DMS53 treated with DMSO at 0.1 percent for 48 hours (cell line): ENCODE measurements at regions not wholly inside any gene's neighbourhood (a gene's known extent, or its start where the extent isn't known, plus 50 kb on each side); places are given as distances from the start of the nearest gene placed in this dataset.
"Not testable (repeated sequence)": the region's sequence is repeated elsewhere in the genome, so short reads cannot be mapped to it uniquely, and the experiment has no call there.

ENCODE experiments used
- DNase-seq: peaks from one replicate; lab custom pipeline; 2025; ENCODE audit not compliant: unreplicated experiment; lab: John Stamatoyannopoulos, UW

DNA sequence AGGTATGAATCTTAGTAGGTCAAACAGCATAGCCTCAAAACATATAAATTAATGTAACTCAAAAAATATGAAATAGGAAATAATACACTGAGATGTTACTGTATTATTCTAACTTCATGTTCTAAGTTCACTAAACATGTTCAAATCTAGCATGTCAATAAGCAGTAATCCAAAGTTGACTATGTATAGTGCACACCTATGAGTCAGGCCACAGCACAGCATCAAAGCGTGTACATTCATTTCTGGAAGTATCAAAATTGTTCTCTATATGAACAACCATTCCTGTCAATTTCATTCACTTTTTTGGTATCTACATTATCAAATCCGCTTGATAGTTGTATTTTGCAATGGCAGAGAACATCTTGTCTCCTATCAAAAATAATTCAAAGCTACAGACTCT is 418.9 kb upstream of the POM121L12 start:
- no peak for DNase-seq

DNA sequence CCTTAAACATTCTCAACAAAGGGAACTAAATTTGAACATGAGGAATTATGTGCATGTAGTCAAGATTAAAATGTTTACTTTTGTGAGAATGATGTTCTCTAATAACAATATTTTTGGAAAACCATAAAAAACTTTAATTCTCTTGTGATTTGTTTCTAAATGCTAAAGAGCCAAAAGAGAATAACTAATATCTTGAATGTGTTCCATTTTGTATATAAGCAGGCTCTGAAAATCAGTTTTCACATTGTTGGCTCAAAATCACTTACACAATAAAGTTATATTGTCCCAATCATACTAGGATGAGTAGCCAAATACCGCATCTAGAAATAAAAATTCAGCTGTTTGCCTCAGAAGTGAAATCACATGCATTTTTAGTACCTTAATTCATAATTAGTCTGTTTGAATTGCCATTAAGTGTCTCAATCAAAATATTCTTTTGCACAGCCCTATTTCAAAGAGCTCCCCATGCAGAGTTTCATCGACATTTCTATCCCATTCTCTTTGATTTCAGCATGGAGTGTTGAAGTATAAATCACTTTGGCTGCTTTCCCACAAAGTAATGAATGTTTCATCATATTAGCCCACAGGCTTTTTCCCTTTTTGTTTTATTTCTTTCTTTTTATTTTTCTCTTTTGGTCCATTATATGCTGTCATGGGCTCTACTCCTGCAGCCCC is 420.3 kb upstream of the POM121L12 start:
- DNase-seq: no peak

DNA sequence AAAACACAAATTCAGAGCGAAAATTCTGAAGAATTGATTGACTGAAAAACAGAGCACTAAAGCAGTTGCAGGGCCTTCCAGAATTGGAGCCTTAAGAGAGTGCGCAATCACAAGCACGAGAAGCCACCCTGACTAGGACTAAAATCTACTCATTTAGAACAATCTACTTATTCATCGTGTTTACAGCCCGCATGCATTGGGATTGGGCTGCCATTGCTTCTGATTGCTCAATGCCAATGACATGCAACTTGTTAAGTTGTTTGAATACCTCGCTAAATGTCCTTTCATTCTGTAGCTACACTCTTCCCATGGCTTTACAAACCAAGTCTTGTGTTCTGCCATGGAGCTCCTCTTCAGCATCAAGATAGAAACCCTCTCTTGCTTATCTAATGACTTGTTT is 425.9 kb upstream of the POM121L12 start:
- DNase-seq: no peak

DNA sequence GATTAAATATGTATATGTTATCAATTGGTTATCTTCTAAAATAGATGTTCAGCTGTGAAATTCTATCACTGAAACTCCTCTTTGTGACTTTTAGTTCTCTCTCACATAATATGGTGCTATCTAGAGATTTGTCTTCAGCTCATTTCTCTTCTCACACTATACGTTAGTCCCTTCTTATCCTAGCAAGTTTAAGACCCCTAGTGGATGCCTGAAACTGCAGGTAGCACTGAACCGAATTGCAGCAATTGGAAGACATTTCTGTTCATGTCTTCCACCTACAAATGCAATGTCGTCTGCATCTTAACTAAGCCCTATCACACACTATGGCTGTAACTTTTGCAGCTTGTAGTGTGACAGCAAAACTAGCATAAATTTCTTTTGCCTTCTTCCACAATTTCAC is 442.7 kb upstream of the POM121L12 start:
- no peak for DNase-seq

DNA sequence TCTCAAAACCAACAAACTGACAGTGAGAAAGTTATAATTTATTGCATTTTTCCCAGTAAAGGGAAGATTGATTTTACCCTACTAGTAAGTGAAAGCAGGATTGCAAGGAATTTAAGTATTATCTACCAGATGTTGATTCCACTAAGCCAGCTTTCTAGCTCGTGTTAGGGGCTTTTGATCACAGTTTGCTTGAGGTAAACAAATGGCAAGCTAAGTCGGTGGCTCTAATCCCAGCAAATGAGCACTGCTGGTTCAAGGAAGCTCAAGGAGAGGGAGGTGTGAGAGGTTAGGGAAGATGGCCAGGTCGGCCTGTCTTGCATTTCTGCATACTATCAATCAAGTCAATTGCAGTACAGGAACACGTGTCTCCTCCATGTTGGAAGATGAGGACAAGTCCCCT is 448.7 kb upstream of the POM121L12 start:
- no peak for DNase-seq

DNA sequence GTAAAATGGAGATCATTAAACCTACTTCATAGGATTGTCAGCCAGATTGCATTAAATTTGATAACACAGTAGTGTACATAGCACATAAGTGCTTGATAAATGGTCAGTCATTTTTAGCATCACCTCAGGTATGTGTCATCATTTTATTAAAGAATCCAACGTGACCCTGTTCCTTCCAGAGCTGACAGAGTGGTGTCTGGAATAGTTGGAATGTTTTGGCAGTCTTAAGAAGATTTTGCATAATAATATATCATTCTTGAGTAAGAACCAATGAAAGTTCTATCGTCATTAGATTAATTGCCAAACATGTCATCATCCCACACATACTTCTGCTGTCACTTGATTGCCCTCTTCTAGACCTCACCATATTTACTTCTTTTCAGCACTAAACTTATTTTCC is 451.4 kb upstream of the POM121L12 start:
- DNase-seq: no peak

DNA sequence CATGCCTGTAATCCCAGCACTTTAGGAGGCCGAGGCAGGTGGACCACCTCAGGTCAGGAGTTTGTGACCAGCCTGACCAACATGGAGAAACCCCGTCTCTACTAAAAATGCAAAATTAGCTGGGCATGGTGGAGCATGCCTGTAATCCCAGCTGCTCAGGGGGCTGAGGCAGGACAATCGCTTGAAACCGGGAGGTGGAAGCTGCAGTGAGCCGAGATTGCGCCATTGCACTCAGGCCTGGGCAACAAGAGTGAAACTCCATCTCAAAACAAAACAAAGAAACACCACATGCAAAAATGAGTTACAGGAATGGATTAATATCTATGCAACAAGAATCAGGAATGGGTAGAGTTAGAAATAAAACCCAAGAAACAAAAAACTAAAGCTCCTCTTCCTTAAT is 462.3 kb upstream of the POM121L12 start:
- not testable (repeated sequence) for DNase-seq

DNA sequence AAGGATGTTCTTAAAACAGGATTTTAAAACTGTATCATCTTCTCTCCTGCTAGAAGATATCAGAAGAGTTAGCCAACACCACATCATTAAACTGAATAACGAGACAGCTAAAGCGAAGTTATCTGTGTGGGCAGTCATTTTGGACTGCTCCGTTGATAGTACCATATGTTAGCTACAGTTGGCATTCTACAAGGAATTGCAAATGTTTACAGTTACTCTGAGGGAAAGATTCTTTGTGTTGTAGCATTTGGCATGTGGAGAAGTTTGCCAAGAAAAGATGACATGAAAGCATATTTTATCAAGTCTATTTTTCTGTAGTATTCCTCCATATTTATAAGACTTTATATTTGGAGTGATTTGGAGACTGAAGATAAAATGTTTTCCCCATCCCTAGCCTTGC is 464.4 kb upstream of the POM121L12 start:
- DNase-seq: no peak

DNA sequence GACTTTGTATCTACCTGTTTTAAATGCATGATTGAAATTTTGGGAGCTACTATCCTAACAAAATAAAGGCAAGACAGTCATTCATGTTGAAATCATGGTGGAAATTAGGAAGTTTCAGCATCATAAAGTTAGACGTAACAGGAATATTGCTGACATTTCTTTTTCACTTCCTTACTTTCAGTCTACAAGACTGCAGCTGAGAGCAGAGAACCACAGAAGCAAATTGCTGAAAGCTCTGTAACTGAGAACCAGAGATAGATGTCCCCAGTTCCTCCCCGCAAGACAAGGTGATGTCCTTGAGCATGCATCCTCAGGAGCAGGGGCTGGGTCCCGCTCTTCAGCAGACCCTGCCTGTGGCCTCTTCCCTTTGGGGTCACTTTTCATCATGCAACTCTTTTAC is 466.3 kb upstream of the POM121L12 start:
- DNase-seq: no peak

DNA sequence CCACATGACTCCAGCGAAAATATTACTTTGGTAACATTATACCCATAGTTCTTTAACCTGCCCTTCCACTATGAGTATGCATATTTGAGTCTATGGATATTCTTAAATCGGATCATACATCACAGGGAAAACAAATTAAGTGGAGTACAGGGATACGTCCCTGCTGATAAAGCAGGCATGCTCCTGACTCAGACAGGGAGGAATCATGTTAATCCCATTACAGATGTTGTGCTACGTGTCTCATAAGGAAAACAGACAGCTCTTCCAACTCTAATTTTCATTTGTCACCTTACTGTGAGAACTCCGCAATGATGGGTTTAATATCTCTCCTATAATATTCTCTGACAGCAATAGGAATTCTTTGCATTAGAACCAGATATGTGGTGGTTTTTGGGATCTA is 469.5 kb upstream of the POM121L12 start:
- DNase-seq: no peak

DNA sequence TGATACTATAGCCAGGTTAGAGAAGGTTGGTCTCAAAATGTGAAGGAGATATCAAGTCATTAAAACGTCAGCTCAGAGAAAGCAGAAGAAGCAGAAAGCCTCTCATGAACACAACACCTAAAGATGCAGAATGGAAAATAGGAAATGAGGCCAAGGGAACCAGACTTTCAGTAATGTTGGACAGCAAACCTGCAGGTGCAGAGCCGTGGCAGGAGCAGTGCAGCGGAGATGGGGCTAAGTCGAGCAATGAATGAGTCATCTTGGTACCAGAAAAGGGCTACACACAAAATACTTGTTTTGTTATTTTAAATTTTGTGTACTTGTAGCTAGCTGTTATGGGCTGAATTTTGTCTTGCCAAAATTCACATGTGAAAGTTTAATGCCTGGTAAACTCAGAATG is 479.6 kb upstream of the POM121L12 start:
- no peak for DNase-seq

DNA sequence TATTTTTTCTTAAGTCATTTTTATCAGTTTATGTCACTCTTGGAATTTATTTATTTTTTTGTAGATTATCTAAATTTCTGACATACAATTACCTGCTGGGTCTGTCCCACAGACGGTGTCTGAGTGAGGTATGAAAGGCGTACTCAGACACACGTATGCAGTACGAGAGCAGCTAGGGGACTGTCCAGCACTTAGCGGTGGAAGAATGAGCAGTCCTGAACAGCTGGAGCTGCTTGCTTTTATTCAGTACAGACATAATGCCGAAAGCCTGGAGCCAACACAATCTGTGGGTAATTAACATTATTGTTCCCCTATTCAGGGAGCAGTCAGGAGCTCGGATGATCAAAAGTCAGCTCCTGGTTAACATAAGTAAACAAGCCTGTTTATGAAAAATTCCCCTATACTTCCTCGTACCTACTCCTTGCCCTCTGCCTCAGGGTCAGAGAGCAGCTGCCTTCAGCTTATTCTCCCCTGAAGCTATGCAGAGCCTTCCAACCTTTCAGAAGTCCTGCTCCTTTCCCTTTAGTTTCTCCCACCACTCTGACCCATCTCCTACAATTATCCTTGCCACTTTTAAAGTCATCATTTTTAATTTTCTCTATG is 488.0 kb upstream of the POM121L12 start:
- DNase-seq: peak; percentile 69

DNA sequence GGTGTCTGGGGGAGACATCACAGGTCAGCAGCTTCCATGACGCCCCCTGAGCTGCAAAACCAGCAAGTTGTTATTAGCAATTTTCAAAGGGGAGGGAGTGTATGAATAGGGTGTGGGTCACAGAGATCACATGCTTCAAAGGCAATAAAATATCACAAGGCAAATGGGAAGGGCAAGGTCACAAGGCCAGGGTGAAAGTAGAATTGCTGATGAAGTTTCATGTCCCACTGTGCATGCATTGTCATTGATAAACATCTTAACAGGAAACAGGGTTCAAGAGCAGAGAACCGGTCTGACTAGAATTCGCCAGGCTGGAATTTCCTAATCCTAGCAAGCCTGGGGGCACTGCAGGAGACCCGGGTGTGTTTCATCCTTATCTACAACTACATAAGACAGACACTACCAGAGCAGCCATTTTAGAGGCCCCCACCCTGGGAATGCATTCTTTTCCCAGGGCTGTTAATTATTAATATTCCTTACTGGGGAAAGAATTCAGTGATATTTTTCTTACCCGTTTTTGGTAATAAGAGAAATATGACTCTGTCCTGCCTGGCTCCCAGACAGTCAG is 494.2 kb upstream of the POM121L12 start:
- DNase-seq: peak; percentile 27

DNA sequence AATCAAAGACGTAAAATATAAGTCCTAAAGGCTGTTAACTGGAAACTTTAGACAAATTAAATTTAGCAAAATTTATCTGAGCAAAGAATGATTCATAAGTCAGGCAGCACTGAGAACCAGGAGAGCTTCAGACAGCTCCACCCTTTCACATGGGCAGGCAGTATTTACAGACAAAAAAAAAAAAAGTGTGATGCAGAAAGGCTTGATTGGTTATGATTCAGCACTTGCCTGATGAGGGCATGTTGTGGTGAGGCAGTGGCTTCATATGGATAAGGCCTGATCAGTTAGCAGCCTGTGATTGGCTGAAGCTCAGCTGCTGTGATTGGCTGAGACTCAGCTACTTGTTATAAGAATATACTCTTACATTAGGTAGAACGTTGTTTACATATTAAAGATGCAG is 495.4 kb upstream of the POM121L12 start:
- peak; percentile 41 for DNase-seq

DNA sequence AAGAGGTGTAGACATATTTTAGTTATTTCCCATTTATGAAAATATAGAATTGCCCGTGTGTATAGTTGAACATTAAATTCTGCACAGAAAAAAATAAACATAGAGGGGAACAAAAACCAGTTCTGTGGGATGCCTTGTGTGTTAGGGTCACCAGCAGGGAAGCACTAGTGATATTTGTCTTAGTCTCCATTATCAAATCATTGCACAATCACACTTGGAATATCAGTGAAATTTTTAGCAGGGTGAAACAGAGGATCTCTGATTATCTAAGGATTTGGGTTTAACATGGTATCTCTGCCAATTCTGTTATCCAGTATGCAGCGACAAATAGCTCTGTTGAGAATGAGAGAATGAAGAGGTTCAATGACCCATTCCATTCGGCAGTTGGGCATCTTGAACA is 496.0 kb upstream of the POM121L12 start:
- no peak for DNase-seq

DNA sequence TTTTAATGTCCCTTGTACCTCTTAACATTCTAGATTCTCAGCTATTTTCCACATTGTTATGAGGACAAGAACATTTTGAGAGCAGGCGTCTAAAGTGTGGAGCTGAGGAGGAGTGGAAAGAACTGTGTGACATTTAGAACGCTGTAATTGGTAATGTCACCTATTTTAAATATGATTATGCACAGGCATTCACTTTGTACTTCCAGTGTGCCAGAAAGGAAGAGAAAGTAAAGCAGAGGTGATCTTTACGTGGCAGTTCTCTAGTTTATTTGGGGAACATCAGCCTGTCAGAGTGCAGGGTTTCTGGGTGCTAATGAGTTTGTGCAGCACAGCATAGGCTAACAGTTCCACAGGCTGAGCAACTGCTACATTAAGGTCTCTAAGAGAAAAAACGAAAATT is 498.4 kb upstream of the POM121L12 start:
- DNase-seq: no peak

DNA sequence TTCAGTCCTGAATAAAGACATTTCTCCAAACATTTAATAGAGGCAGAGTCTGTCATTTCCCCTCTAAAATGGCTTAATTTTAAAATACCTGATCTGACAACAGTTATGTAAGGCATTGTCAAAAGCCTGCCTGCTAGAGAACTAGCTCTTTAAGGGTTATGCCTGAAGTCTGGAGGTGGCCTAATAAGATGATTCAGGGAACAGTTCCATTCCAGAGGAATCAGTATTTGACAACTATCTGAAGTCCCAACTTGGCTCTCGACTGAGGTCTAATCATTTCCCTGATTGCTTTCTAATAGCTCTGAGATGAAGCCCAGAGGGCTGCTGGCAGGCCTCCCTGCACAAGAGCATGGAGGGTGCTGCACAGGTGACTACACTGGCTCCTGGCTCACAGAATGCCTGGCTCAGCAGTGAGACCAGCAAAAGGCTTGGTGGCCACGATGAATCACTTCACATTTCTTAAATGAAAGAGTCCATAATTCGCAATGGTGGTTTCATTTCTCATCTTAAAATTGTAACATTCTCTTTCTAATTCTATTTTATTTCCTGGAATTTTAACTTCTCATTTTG is 509.6 kb upstream of the POM121L12 start:
- no peak for DNase-seq

DNA sequence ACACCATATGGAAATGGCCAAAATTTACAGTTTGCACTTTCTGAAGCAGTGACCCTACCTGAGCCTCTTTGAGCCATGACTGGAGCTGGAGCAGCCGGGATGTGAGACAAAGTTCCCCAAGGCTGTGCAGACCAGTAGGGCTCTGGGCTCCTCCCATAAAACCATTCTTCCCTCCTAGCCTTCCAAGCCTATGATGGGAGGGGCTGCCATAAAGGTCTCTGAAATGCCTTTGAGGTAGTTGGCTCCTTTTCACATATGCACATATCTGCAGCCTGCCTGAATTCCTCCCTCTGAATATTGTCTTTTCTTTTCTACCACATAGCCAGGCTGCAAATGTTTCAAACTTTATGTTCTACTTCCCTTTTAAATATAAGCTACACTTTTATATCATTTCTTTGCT is 516.6 kb upstream of the POM121L12 start:
- no peak for DNase-seq

DNA sequence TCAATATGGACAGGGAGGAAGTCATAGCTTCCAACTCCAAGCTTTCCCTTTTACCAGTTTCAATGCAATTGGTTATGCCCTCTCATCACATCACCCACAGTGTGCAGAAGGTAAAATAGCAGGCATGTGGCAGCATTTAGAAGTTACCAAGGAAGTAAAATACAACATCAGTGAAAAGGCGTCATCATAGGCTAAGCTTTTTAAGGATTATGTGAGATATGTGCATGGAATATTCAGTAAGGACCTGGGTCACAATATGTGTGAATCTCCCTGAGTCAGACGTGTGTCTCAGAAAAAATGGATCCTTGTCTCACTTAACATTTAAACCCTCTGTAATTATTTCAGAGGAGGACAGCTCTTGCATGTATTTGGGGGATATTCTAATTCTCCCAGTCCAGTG is 522.8 kb upstream of the POM121L12 start:
- DNase-seq: no peak

DNA sequence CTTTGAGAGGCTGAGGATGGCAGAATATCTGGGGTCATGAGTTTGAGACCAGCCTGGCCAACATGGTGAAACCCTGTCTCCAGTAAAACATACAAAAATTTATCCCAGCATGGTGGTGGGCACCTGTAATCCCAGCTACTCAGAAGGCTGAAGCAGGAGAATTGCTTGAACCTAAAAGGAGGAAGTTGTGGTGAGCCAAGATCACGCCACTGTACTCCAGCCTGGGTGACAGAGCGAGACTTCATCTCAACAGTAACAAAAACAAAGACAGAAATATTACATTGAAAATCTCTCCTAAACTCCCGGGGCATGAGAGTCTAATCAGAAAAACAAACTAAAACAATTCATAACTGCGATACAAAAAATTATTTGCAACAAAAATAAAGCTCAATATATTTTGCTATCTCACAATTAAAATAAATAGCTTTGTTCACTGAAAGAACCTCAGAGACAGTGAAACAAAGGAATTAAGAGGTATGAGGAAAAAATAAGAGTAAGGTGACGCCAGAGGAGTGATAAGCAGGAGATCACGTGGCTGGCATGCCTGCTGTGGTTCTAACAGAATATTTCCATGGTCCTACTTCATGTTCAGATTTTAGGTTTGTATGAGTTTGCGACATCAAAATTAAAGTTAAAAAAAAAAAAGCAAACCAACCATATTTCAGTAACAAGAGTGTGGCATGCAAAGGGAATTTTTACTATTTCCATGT is 527.7 kb upstream of the POM121L12 start:
- no peak for DNase-seq

DNA sequence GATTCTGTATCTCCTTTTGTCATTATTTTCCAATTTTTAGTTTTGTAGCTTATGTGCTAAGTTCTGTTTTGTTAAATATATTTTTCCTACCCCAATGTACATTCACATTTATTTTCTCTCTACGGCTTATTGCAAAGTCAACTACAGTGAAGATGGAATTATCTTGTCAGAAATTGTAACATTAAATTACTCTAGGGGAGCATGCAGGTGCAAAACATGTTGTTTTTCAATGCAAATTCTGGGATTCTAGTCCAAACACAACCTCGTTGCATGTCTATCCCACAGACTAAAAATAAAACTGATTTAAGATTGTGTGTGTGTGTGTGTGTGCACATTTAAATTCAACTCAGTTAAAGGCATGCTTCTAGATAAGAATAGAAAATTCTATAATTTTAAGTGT is 529.1 kb upstream of the POM121L12 start:
- DNase-seq: no peak

DNA sequence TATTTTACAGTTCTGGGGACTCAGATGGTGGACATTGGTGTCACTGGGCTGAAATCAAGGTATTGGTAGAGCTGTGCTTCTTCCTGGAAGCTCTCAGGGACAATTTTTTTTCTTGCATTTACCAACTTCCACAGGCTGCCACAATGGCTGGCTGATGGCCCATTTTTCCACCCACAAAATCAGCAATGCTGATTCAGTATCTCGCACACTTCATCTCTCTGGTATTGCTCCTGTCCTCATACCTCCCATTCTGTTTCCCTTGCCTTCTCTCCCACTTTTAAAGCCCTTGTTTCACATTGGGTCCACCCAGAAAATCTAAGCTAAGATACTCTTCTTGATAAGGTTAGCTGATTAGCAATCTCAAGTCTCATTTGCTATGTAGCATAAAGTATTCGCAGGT is 530.9 kb upstream of the POM121L12 start:
- no peak for DNase-seq
